GM19452 (cell line): ENCODE measurements at regions not wholly inside any gene's neighbourhood (a gene's known extent, or its start where the extent isn't known, plus 50 kb on each side); places are given as distances from the start of the nearest gene placed in this dataset.

Experiments
- ATAC-seq: cut with Tn5 transposase; IDR thresholded peaks from one replicate; pipeline ENCODE4 v1.9.1; 2021; ENCODE audit not compliant: unreplicated experiment

DNA sequence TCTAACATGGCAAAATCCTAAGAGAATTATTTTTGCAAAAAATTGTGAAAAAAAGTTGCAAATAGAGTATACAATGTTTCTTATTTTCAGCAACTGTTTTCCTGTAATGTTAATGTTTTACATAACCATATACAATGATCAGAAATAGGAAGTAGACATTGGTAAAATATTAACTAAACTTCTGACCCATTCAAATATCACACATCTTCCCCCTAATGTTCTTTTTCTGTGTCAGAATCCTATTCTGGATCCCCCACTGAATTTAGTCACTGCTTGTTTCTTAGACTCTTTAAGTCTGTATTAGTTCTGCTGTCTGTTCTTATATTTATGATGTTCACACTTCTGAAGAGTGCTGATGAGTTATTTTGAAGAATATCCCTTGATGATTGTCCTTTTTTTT is 62.0 kb downstream of the HFE start:
- ATAC-seq: no peak

DNA sequence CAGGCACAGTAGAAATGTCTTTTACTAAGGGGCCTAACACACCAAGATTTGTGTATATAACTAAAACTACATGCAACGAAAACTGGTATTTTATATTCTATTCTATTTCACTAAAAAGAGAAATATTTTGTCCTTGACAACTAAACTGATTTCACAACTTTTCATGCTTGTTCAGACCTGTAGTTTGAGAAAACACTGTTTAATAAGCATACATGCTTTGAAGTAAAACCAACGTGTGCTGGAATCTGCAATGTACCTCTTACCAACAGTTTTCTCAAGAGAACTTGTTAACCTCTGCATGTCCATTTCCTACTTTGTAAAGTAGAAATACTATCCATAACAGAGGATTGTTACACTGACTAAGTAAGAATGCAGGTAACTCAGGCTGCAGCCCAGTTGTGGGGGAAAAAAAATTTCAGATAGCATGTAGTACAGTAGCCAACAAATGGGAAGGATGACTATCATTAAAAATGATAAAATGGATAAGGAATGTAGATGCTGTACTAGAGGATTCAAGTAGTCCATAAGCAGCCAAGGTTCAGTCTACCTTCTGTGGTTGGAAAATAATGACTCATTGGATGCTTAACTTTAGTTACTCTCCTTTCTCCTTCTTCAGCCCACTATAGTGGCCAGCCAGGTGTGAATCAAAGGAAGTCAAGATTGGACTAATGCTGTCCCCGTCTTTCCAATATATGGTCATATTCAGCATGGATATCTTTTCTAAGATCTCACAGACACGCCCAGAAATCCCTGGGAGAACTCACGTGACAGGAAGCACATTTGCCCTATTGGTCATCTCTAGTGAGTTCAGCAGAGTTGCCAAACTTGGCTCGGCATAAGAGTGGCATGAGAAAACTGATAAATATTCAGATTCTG is 65.2 kb downstream of the HFE start:
- ATAC-seq: no peak

GRCh38 chr6:26155061-26155930 is 68.1 kb downstream of the HFE start:
- ATAC-seq: no peak

- peak; percentile 42 for ATAC-seq
Observed at GRCh38 chr6:26156105-26156849, 69.0 kb downstream of the HFE start.

DNA sequence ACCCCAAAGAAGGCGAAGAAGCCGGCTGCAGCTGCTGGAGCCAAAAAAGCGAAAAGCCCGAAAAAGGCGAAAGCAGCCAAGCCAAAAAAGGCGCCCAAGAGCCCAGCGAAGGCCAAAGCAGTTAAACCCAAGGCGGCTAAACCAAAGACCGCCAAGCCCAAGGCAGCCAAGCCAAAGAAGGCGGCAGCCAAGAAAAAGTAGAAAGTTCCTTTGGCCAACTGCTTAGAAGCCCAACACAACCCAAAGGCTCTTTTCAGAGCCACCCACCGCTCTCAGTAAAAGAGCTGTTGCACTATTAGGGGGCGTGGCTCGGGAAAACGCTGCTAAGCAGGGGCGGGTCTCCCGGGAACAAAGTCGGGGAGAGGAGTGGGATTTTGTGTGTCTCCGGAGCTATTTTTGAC is 69.6 kb downstream of the HFE start:
- ATAC-seq: no peak

GRCh38 chr6:26157251-26158075 is 70.2 kb downstream of the HFE start:
- ATAC-seq: peak; percentile 63

DNA sequence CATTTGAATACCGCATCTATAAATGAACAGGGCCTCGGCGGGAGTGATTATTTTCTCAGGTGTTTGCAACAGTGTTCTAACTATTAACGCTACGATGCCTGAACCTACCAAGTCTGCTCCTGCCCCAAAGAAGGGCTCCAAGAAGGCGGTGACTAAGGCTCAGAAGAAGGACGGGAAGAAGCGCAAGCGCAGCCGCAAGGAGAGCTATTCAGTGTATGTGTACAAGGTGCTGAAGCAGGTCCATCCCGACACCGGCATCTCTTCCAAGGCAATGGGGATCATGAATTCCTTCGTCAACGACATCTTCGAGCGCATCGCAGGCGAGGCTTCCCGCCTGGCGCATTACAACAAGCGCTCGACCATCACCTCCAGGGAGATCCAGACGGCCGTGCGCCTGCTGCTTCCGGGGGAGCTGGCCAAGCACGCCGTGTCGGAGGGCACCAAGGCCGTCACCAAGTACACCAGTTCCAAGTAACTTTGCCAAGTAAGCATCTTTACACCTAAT is 70.9 kb downstream of the HFE start:
- ATAC-seq: peak; percentile 46

GRCh38 chr6:26158581-26159356 is 71.5 kb downstream of the HFE start:
- no peak for ATAC-seq

GRCh38 chr6:26159357-26160273 is 72.4 kb downstream of the HFE start:
- no peak for ATAC-seq

DNA sequence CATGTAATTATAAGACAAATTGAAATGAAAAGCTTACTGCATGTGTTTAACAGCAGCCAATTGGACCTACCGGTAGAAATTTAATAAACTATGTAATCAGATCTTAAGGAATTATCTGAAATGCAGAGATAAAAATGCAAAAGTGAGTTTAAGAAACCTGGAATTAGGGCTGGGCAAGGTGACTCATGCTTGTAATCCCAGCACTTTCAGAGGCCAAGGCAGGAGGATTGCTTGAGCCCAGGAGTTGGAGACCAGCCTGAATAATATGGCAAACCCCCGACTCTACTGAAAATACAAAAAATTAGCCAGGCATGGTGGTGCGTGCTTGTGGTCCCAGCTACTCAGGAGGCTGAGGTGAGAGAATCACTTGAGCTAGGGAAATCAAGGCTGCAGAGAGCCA is 74.1 kb downstream of the HFE start:
- ATAC-seq: no peak

- ATAC-seq: no peak
Observed at GRCh38 chr6:26162399-26162798, 75.2 kb downstream of the HFE start.

DNA sequence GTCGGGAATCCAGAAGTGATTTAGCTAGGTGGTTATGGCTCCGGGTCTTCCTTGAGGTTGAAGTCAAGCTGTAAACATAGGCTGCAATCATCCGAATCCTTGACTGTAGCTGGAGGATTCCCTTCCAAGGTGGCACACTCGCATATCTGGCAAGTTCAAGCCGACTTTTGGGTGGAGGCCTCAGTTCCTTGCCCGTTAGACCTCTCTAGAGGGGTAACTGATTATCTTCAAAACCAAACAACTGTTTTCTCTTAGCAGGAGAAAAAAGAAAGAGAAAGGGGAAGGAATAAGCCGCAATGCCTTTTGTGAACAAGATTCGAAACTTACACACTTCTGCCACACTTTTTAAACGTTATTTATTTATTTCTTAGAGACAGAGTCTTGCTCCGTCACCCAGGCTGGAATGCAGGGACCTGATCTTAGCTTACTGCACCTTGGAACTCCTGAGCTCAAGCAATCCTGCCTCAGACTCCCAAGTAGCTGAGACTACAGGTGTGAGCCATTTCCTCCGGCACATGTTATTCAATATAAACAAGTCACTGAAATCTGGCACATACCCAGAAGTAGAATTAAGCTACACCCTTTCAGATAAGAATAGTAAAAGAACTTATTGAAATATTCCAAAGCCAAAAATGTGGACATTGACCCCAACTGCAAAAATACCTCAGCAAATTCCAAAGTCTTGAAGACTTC is 76.3 kb downstream of the HFE start:
- no peak for ATAC-seq

DNA sequence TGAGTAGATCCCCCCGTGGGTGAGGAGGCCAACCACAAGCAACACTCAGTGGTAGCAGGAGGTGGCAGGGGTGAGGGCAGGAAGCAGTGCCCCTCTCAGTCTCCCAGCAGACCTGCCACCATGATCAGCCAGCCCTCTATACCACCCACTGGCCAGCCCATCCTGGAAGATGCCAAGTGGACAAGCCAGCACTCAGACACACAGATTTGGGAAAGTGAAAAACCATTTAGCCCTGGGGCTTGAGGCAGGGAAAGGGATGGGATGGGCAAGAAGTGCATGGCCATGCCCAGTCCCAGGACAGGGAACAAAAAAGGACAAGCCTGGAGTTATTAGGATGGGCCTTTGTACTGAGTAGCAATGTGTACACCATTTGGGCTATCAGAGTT is 76.9 kb downstream of the HFE start:
- no peak for ATAC-seq

DNA sequence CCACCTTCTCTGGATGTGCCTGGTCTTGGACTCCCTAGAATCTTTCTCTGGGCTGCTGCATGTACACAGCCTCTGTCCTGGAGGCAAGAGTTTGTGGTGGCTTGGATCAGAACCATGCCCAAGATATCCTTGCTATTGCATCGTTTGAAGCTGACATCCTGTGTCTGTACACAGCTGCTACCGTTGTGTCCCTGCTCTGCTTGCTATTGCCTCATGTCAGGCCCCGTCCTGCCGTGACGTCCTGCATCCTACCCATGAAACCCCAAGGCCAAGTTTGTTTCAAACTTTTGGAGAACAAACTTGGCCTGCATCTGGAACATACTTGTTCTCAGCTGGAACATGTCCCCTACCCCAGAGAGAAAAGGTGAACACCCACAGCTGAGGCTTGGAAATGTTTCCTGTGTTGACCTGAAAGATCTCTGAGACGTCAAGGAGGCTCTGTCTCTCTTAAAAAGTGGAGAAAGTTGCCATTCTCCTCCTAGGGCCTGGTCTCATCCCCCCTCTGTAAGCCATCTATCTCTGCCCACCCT is 78.1 kb downstream of the HFE start:
- no peak for ATAC-seq

- ATAC-seq: no peak
Observed at GRCh38 chr6:26170181-26170580, 83.0 kb downstream of the HFE start.

GRCh38 chr6:26170951-26171841 is 84.0 kb downstream of the HFE start:
- ATAC-seq: peak; percentile 8

- ATAC-seq: peak; percentile 25
Observed at GRCh38 chr6:26172608-26172968, 85.4 kb downstream of the HFE start.
